ENCODE measurements at regions not wholly inside any gene's neighbourhood (a gene's known extent, or its start where the extent isn't known, plus 50 kb on each side); places are given as distances from the start of the nearest gene placed in this dataset.

- DNase-seq (ENCODE audit: low read depth), result no peak
These were observed 120.3 kb upstream of the PLEKHG7 start for GRCh38 chr12:92582475-92582874.

- DNase-seq (ENCODE audit: low read depth), result no peak
These were observed 121.2 kb upstream of the PLEKHG7 start for GRCh38 chr12:92581604-92582003.

- DNase-seq (ENCODE audit: low read depth), result no peak
These were observed 127.7 kb upstream of the PLEKHG7 start for GRCh38 chr12:92574911-92575570.

GRCh38 chr12:92574051-92574783 is 128.6 kb upstream of the PLEKHG7 start:
- peak; percentile 13 for DNase-seq (ENCODE audit: low read depth)

- no peak for DNase-seq (ENCODE audit: low read depth)
These were observed 129.7 kb upstream of the PLEKHG7 start for GRCh38 chr12:92573104-92573503.

DNA sequence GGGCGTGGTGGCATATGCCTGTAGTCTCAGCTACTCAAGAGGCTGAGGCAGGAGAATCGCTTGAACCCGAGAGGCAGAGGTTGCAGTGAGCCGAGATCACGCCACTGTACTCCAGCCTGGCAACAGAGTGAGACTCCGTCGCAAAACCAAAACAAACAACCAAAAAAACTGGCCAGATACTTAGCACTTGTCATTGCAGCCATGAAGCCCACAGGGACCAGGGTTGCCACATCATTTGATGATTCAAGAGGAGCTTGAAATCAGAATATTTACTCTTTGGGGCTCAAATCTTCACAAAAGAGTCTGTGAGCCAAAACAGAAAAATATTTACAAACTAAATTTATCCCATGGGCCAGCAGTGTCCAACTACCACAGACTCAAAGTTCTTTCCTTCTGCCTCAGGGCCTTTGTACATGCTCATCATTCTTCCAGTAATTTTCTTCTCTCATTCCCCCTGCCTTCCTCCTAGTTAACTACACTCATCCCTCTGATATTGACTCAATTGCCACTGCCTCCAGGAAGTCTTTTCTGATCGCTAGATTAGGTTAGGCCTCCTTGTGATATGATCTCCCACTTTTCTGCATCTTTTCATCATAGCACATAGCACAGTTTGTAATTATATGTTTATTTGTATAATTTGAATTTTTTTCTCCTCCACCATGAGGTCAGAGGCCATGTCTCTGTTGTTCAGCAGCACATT is 130.8 kb upstream of the PLEKHG7 start:
- DNase-seq (ENCODE audit: low read depth), result no peak

DNA sequence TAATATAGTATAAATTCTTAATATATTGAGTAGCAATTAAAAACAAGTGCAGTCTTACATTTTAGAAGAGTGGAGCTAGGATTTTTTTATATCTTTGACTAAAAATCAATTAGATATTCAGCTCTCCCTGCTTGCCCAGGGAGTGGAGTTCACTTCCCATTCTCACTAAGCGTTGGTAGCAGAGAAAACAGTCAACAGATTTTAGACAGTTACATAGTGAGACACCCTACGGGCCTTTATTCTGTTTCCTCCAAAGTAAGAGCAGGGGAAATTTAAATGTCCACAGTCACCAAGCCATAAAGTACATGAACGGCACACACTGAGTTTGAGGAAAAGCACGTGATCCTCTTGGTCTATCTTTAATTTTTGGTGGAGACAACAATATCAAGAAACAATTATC is 131.6 kb upstream of the PLEKHG7 start:
- no peak for DNase-seq (ENCODE audit: low read depth)

GRCh38 chr12:92570056-92570753 is 132.6 kb upstream of the PLEKHG7 start:
- peak; percentile 46 for DNase-seq (ENCODE audit: low read depth)

DNA sequence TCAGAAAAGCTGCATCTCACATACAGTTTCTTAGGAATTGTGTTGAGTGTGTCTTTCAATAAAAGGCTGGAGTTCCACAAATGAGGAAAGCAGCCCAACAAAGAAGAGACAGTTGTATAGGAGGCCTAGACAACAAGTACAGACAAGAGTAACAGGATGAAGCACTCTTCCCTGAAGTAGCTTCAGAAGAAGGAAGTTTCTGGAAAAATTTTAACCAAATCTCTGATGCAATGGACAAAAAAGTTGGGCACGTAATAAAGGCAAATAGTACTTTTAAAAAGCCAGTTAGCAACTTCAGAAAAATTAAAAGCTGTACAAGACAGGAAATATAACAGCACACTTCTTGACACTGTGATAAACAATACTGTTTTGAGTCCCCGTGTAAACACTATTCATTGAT is 134.1 kb upstream of the PLEKHG7 start:
- DNase-seq (ENCODE audit: low read depth), result no peak

DNA sequence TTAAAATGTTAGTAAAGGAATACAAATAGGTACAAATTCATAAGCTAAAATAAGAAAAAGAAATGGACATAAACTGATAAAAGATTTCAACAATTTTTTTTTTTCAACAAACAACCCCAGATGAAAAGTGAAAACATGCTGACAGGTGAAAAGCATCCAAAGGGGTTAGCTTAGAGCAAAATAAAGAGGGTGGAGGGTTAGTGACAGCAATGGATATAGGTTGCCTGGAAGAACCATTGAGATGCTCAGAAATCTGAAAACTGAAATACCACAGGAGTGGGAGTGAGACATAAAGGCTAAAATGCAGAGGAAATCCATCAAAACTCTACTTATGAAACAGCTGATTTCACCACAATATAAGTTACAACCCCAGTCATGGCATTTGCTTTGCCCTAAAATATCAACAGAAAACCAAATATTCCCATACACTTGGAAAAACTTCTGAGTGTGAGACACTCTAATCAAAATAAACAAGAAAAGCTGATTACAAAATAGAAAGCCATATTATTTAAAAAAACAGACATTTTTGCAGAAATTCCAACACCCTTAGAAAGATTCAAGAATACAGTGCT is 136.3 kb upstream of the PLEKHG7 start:
- no peak for DNase-seq (ENCODE audit: low read depth)

DNA sequence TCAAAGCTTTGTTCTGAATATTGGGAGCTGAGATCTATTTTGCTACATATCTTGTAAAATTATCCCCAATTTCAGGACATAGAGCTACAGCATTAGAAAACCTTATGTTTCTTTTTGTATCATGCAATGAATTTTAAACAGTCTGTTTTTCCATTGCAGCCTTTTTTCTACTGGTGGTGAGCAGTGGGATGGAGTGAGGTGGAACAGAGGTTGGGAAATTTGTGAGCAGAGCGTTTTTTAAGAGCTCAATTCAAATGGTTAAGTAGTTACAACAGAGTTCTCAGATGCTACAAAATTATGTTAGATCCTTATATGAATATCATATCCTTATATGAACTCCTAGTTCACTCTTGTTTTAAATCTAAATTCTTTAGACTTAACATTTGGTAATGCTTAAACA is 139.0 kb upstream of the PLEKHG7 start:
- DNase-seq (ENCODE audit: low read depth), result no peak

GRCh38 chr12:92562063-92562734 is 140.6 kb upstream of the PLEKHG7 start:
- no peak for DNase-seq (ENCODE audit: low read depth)

GRCh38 chr12:92561543-92561899 is 141.3 kb upstream of the PLEKHG7 start:
- no peak for DNase-seq (ENCODE audit: low read depth)

GRCh38 chr12:92560713-92561542 is 141.9 kb upstream of the PLEKHG7 start:
- DNase-seq (ENCODE audit: low read depth), result no peak

DNA sequence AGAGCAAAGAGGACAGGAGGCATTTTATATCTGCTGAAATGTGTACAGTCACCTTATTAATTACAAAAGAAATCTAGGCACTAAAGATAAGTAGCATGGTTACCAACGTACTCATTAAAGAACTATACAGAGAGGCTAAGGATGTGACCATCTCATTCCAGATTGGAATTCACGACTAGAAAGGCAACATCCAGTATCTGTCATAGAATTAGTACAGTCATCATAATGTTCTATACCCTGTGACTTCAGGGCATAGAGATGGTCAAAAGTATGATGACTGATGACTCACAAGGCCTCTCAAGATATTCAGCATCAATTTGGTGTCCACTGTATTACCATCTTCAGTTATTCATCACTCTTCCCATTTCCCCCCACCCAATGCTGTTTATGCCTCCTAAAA is 144.0 kb upstream of the PLEKHG7 start:
- no peak for DNase-seq (ENCODE audit: low read depth)

- no peak for DNase-seq (ENCODE audit: low read depth)
These were observed 144.5 kb upstream of the PLEKHG7 start for GRCh38 chr12:92558215-92558773.

GRCh38 chr12:92557422-92557724 is 145.4 kb upstream of the PLEKHG7 start:
- DNase-seq (ENCODE audit: low read depth), result no peak

DNA sequence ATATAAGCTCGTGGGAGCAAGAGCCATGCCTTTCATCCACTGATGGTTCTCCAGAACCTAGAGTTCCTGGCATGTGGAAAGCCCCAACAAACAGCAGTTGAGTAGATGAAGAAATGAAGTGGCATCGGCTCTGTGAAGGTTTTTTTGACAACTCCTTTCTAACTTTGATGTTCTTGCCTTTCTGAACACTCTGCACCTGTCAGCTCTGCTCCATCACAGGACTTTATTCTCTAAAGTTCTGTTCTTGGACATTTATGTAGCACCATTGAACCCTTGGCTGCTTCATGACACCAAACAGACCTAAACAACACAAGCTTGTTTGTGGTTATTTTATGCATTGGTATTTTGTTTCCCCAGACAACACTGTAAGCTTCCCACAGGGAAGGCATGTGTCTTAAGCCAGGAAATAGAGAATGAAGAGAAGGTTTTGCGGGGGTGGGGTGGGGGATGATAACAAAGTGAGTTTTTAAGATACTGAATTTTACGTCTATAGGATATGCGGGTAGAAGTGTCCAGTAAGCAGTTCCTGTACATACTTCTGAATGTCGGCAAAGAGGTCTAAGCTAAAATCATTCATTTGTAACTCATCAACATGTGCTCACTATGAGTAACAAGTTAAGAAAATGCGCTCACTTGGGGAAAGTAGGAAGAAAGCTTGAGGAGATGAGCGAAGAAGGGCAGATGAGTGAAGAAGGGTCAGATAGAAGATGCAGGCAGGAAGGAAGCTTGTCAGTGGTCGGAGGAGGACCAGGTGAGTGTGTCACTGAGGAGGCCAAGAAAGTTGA is 146.0 kb upstream of the PLEKHG7 start:
- no peak for DNase-seq (ENCODE audit: low read depth)

- DNase-seq (ENCODE audit: low read depth), result no peak
These were observed 146.6 kb upstream of the PLEKHG7 start for GRCh38 chr12:92556141-92556540.

All from stimulated activated CD4-positive, alpha-beta T cell treated with anti-CD3 and anti-CD28 coated beads, Interleukin-2, amount 100 ng/mL, for 4 hours (primary cell).